ENCODE measurements at regions not wholly inside any gene's neighbourhood (a gene's known extent, or its start where the extent isn't known, plus 50 kb on each side); places are given as distances from the start of the nearest gene placed in this dataset.

GRCh38 chr2:78397198-78397597 lies 628.3 kb upstream of the REG3G start:
- TF ChIP-seq CTCF (conservative IDR thresholded peaks at IDR 0.05; ENCODE audit: low read depth, low read length) (no peak), EZH2 (IDR thresholded peaks at IDR 0.05; ENCODE audit: borderline replicate concordance, low read depth, low read length, poor library complexity, severe bottlenecking) (no peak)

Measured in A673 (cell line).